ENCODE measurements at regions not wholly inside any gene's neighbourhood (a gene's known extent, or its start where the extent isn't known, plus 50 kb on each side); places are given as distances from the start of the nearest gene placed in this dataset.

GRCh38 chr21:35202431-35202830 is 153.3 kb upstream of the RUNX1 start:
- Histone ChIP-seq H3K27ac (no peak overlapping the region), H3K36me3 (no peaks in the 10 kb centered on the region), H3K9me3 (no peaks in the 10 kb centered on the region), H3K4me3 (no peak overlapping the region), H3K27me3 (no peaks in the 10 kb centered on the region), H3K4me1 (no peaks in the 10 kb centered on the region)
- intact Hi-C loops (cut with DNase I): no loop called here
- DNase-seq (no peak), ATAC-seq (no peak)
- TF ChIP-seq CTCF (IDR thresholded peaks at IDR 0.05) (no peak), POLR2A (IDR thresholded peaks at IDR 0.05) (no peak)

GRCh38 chr21:35201799-35202198 is 152.7 kb upstream of the RUNX1 start:
- no peaks in the 10 kb centered on the region for H3K9me3 ChIP-seq
- DNase-seq (no peak), ATAC-seq (no peak)
- H3K27me3 ChIP-seq: no peaks in the 10 kb centered on the region
- H3K27ac ChIP-seq: no peak overlapping the region
- intact Hi-C loops (cut with DNase I): no loop called here
- no peaks in the 10 kb centered on the region for H3K36me3 ChIP-seq
- H3K4me3 ChIP-seq: no peak overlapping the region
- H3K4me1 ChIP-seq: no peaks in the 10 kb centered on the region
- no peak for TF ChIP-seq CTCF (IDR thresholded peaks at IDR 0.05)
- no peak for TF ChIP-seq POLR2A (IDR thresholded peaks at IDR 0.05)

- no peak overlapping the region for H3K27ac ChIP-seq
- TF ChIP-seq POLR2A (IDR thresholded peaks at IDR 0.05): no peak
- no peak for TF ChIP-seq CTCF (IDR thresholded peaks at IDR 0.05)
- DNase-seq (no peak), ATAC-seq (no peak)
- H3K9me3 ChIP-seq: no peaks in the 10 kb centered on the region
- H3K4me3 ChIP-seq: no peak overlapping the region
- 80% methylated on average over 2 of the region's 2 CpGs for WGBS (ENCODE audit: insufficient coverage, low coverage, low lambda C conversion rate, missing lambda C conversion rate)
- intact Hi-C loops (cut with DNase I): no loop called here
- no peaks in the 10 kb centered on the region for H3K4me1 ChIP-seq
- no peaks in the 10 kb centered on the region for H3K27me3 ChIP-seq
- no peaks in the 10 kb centered on the region for H3K36me3 ChIP-seq
Observed at GRCh38 chr21:35201288-35201687, 152.2 kb upstream of the RUNX1 start.

- Histone ChIP-seq H3K4me3 (no peak overlapping the region), H3K9me3 (no peaks in the 10 kb centered on the region), H3K27me3 (no peaks in the 10 kb centered on the region), H3K27ac (no peak overlapping the region), H3K4me1 (no peaks in the 10 kb centered on the region), H3K36me3 (no peaks in the 10 kb centered on the region)
- no peak for ATAC-seq
- TF ChIP-seq CTCF (IDR thresholded peaks at IDR 0.05) (no peak), POLR2A (IDR thresholded peaks at IDR 0.05) (no peak)
- 50% methylated on average over 1 of the region's 1 CpG for WGBS (ENCODE audit: insufficient coverage, low coverage, low lambda C conversion rate, missing lambda C conversion rate)
- intact Hi-C loops (cut with DNase I): no loop called here
- no peak for DNase-seq
Observed at GRCh38 chr21:35199733-35200015, 150.6 kb upstream of the RUNX1 start.

- WGBS (ENCODE audit: insufficient coverage, low coverage, low lambda C conversion rate, missing lambda C conversion rate): 79% methylated on average over 2 of the region's 6 CpGs
- Histone ChIP-seq H3K36me3 (no peaks in the 10 kb centered on the region), H3K27ac (no peak overlapping the region), H3K9me3 (no peaks in the 10 kb centered on the region), H3K4me1 (no peaks in the 10 kb centered on the region), H3K27me3 (no peaks in the 10 kb centered on the region), H3K4me3 (no peak overlapping the region)
- DNase-seq (no peak), ATAC-seq (no peak)
- intact Hi-C loops (cut with DNase I): no loop called here
- no peak for TF ChIP-seq CTCF (IDR thresholded peaks at IDR 0.05)
- no peak for TF ChIP-seq POLR2A (IDR thresholded peaks at IDR 0.05)
Observed at GRCh38 chr21:35198982-35199732, 150.1 kb upstream of the RUNX1 start.
